Cardiac muscle cell (in vitro differentiated cells and primary cell): ENCODE measurements at regions not wholly inside any gene's neighbourhood (a gene's known extent, or its start where the extent isn't known, plus 50 kb on each side); places are given as distances from the start of the nearest gene placed in this dataset.
A peak's percentile ranks its signal among the peaks of the same experiment; 100 is the strongest.

Experiments used
- DNase-seq, 2 donors: peaks; one replicate each; pipeline versions ENCODE4 v3.0.0 to v3.0.0-alpha.2; 2010 to 2017; ENCODE audit warnings: low read depth in 1 of 2, low spot score in 1 of 2
- H3K27ac ChIP-seq: fragments of 200-600 bp; sonication (generic); 2 replicates; pipeline ENCODE4 v1.5.1; 2016
- H3K27me3 ChIP-seq: fragments of 200-600 bp; sonication (generic); 2 replicates; pipeline ENCODE4 v1.6.0; 2016; ENCODE audit warnings: control low read depth
- H3K36me3 ChIP-seq: fragments of 200-600 bp; sonication (generic); 2 replicates; pipeline ENCODE4 v1.5.1; 2016; ENCODE audit warnings: control low read depth
- H3K4me1 ChIP-seq: fragments of 200-600 bp; sonication (generic); 2 replicates; pipeline ENCODE4 v1.8.1; 2017; ENCODE audit warnings: low read depth, mild to moderate bottlenecking, mixed run types
- H3K4me3 ChIP-seq: fragments of 200-600 bp; sonication (generic); 2 replicates; pipeline ENCODE4 v1.5.1; 2016; ENCODE audit warnings: mild to moderate bottlenecking
- H3K9me3 ChIP-seq: fragments of 200-600 bp; sonication (generic); 2 replicates; pipeline ENCODE4 v1.5.1; 2017; ENCODE audit warnings: low read depth, mild to moderate bottlenecking, control low read depth
- TF ChIP-seq, protein P1 (sequence below): IDR thresholded peaks from 2 replicates; pipeline ENCODE4 v1.5.1; 2012; ENCODE audit warnings: low read depth, mild to moderate bottlenecking, low read length

DNA sequence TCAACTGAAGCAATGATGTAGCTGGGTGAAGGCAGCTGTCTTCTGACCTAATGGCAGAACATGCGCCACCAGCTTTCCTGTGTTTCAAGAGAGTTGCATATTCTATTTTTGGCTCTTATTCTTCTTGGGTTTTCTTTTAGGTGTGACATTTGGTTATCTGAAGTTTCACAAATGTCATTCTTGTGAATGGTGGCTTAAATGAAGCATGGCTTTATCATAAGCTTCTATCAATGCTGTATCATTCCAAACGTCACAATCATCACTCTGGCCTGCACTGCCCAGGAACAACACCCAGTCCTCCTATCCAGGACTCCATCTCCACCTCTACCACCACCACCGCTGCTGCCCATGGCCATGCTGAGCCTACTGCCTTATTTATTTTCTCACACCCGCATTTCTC lies 69.7 kb upstream of the WWC2 start:
- Histone ChIP-seq H3K36me3 (no peaks in the 10 kb centered on the region), H3K27me3 (no peaks in the 10 kb centered on the region), H3K27ac (no peak overlapping the region), H3K9me3 (no peaks in the 10 kb centered on the region), H3K4me1 (no peaks in the 10 kb centered on the region), H3K4me3 (no peak overlapping the region)
- no peak for DNase-seq
- TF ChIP-seq, protein P1, sequence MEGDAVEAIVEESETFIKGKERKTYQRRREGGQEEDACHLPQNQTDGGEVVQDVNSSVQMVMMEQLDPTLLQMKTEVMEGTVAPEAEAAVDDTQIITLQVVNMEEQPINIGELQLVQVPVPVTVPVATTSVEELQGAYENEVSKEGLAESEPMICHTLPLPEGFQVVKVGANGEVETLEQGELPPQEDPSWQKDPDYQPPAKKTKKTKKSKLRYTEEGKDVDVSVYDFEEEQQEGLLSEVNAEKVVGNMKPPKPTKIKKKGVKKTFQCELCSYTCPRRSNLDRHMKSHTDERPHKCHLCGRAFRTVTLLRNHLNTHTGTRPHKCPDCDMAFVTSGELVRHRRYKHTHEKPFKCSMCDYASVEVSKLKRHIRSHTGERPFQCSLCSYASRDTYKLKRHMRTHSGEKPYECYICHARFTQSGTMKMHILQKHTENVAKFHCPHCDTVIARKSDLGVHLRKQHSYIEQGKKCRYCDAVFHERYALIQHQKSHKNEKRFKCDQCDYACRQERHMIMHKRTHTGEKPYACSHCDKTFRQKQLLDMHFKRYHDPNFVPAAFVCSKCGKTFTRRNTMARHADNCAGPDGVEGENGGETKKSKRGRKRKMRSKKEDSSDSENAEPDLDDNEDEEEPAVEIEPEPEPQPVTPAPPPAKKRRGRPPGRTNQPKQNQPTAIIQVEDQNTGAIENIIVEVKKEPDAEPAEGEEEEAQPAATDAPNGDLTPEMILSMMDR: no peak

DNA sequence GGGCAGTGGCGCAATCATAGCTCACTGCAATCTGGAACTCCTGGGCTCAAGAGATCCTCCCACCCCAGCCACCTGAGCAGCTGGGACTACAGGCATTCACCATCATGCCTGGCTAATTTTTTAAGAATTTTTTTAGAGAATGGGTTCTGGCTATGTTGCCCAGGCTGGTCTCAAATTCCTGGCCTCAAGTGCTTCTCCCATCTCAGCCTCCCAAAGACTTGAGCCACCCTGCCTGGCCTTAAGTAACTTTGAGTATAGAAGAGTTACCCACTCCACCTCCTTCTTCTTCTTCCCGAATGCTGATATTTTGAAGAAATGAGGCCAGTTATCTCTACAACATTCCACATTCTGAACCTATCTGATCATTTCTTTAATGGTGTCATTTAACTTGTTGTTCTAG lies 72.4 kb upstream of the WWC2 start:
- Histone ChIP-seq H3K4me1 (no peaks in the 10 kb centered on the region), H3K4me3 (no peak overlapping the region), H3K27ac (no peak overlapping the region), H3K9me3 (no peaks in the 10 kb centered on the region), H3K27me3 (no peaks in the 10 kb centered on the region), H3K36me3 (no peaks in the 10 kb centered on the region)
- DNase-seq: no peak
- TF ChIP-seq, protein P1: no peak

DNA sequence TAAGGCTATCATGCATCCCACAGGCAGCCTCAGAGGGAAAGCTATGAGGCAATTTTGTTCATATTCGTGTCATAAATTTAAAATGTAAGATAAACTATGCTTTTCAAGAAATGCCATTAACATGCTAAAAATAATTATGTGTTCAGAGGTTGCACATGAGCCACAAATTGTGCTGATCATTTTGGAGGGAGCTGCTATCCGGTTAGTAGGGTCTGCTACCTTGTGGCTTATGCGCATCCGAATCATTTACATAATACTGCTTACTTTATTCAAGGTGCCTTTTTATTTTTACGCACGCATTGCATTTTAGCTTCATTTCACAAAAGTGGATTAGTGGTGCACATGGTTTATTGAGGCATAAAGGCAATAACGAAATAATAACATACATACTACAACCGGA lies 76.4 kb upstream of the WWC2 start:
- no peak for DNase-seq
- Histone ChIP-seq H3K27ac (no peak overlapping the region), H3K36me3 (no peaks in the 10 kb centered on the region), H3K9me3 (no peaks in the 10 kb centered on the region), H3K27me3 (peaks cover 7% of the 10 kb centered on the region), H3K4me3 (no peak overlapping the region), H3K4me1 (no peaks in the 10 kb centered on the region)
- TF ChIP-seq, protein P1: no peak

DNA sequence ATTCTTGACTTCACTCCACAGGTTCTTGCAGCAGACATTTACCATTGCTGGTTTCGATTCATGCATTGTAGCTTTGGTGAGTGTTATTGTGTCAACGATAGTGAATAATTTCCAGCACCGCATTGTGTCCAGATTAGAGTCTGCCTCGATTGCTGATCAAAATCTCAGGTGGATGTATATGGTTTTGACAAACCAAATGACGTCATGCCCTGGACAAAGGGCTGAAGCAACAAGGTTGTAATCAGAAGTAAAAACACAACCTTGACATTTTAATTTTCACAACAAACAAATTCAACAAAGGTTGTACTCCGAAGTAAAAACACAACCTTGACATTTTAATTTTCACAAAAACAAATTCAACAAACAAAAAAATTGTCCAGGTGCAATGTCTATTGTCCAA lies 81.1 kb upstream of the WWC2 start:
- Histone ChIP-seq H3K9me3 (no peaks in the 10 kb centered on the region), H3K36me3 (no peaks in the 10 kb centered on the region), H3K4me3 (no peak overlapping the region), H3K4me1 (no peaks in the 10 kb centered on the region), H3K27me3 (peaks cover 16% of the 10 kb centered on the region), H3K27ac (no peak overlapping the region)
- TF ChIP-seq, protein P1: no peak
- DNase-seq: no peak

DNA sequence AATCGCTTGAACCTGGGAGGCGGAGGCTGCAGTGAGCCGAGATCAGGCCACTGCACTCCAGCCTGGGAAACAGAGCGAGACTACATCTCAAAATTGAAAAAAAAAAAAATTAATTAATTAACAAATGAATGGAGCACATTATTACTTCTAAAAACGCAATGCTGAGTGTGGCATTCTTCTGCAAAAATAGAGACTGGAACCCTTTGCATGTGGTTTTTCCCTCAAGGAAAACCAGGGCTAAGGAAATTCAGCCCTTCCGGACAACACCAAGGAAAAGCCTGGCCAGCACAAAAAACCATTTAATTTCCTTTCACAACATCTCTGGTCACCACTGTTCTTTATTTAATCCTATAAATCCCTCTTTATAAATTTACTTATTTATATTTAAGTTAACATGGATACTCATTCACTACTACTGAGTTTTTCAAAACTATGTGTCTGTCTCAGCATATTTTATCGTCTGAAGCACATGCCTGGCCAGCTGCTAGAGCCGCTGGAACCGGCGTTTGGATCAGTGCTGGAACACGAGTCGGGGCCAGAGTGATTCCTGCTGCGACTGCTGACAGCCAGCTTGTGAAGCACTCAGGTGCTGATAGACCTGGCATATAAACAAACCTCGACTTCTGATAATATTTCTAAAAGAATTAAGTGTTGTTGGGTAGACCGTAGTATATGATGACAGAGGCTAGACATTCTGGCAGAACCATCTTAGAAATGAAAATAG lies 84.5 kb upstream of the WWC2 start:
- Histone ChIP-seq H3K4me3 (no peak overlapping the region), H3K9me3 (no peaks in the 10 kb centered on the region), H3K36me3 (no peaks in the 10 kb centered on the region), H3K27me3 (peaks cover 47% of the 10 kb centered on the region), H3K4me1 (no peaks in the 10 kb centered on the region), H3K27ac (no peak overlapping the region)
- TF ChIP-seq, protein P1: no peak
- DNase-seq: peak; percentile 8 to 15

DNA sequence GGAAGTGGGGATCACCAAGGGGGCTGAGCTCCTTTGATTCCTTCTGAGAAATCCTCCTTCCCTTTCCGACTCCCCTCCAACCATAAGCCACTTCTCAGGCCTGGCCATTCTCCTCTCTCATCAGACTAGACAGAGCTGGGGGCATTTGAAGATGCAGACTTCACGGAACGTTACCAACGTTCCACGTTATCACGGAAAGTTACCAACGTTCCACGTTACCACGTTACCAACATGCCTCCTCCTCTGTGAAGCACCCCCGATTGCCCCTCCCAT lies 85.4 kb upstream of the WWC2 start:
- H3K36me3 ChIP-seq: no peaks in the 10 kb centered on the region
- H3K4me3 ChIP-seq: no peak overlapping the region
- H3K27ac ChIP-seq: no peak overlapping the region
- DNase-seq: no peak
- no peaks in the 10 kb centered on the region for H3K4me1 ChIP-seq
- H3K27me3 ChIP-seq: peaks cover 46% of the 10 kb centered on the region
- no peaks in the 10 kb centered on the region for H3K9me3 ChIP-seq
- TF ChIP-seq, protein P1: no peak
